H1 (cell line): ENCODE measurements at regions not wholly inside any gene's neighbourhood (a gene's known extent, or its start where the extent isn't known, plus 50 kb on each side); places are given as distances from the start of the nearest gene placed in this dataset.

Source experiments
- CTCF ChIA-PET: fragments of 300-600 bp; sonication (Branson Sonifier 250); formaldehyde crosslinking; loops from one replicate; lab custom pipeline; 2021; ENCODE audit not compliant: partially characterized antibody; lab: Charles Lee
- POLR2A ChIA-PET: fragments of 300-600 bp; sonication (Branson Sonifier 250); formaldehyde crosslinking; loops from one replicate; lab custom pipeline; 2021; ENCODE audit warnings: inconsistent platforms; ENCODE audit not compliant: partially characterized antibody; lab: Charles Lee
- DNase-seq, 2 experiments: peaks; one replicate each; pipeline versions ENCODE4 v3.0.0 to v3.0.0-alpha.2; 2010 to 2022; ENCODE audit warnings: low spot score in 2 of 2, low read depth in 1 of 2, mixed read lengths in 1 of 2
- FAIRE-seq: peaks from 2 replicates; lab custom pipeline; 2011; peaks lifted over from hg19 to GRCh38; lab: Jason Lieb, UNC
- H2AFZ ChIP-seq: 2 replicates; pipeline ENCODE4 v1.8.1; 2012; ENCODE audit warnings: low read length, inconsistent platforms
- H2AK5ac ChIP-seq: 2 replicates; pipeline ENCODE4 v1.6.1; 2013; ENCODE audit warnings: low read depth, low read length
- H2BK120ac ChIP-seq: replicated peaks from 2 replicates; pipeline ENCODE3; 2013; ENCODE audit warnings: low read depth, low read length, inconsistent platforms
- H2BK12ac ChIP-seq: 2 replicates; pipeline ENCODE4 v1.6.1; 2013; ENCODE audit warnings: low read depth, low read length
- H2BK15ac ChIP-seq: 2 replicates; pipeline ENCODE4 v1.6.1; 2013; ENCODE audit warnings: low read length
- H2BK20ac ChIP-seq: 2 replicates; pipeline ENCODE4 v1.6.1; 2013; ENCODE audit warnings: low read length
- H2BK5ac ChIP-seq: 2 replicates; pipeline ENCODE4 v1.6.1; 2013; ENCODE audit warnings: low read depth, low read length
- H3K14ac ChIP-seq: 2 replicates; pipeline ENCODE4 v1.6.1; 2013; ENCODE audit warnings: inconsistent platforms; ENCODE audit not compliant: insufficient read length
- H3K18ac ChIP-seq: 2 replicates; pipeline ENCODE4 v1.6.1; 2013; ENCODE audit warnings: low read length; ENCODE audit errors: extremely low read depth
- H3K23ac ChIP-seq: 2 replicates; pipeline ENCODE4 v1.6.1; 2013; ENCODE audit warnings: inconsistent platforms; ENCODE audit not compliant: insufficient read length
- H3K23me2 ChIP-seq: 2 replicates; pipeline ENCODE4 v1.6.1; 2013; ENCODE audit warnings: low read depth, low read length
- H3K27ac ChIP-seq: 2 replicates; pipeline ENCODE4 v1.6.1; 2011; ENCODE audit warnings: low read depth, low read length, inconsistent platforms
- H3K27me3 ChIP-seq, 4 experiments: replicated peaks in 1 of 4; 1 replicate in 1 of 4; 2 replicates in 3 of 4; pipeline versions ENCODE4 v1.6.1 to v1.8.1; 2011 to 2013; ENCODE audit warnings: low read length in 3 of 4, mild to moderate bottlenecking in 3 of 4, inconsistent platforms in 2 of 4, mixed read lengths in 2 of 4, moderate library complexity in 1 of 4; ENCODE audit not compliant: control insufficient read depth in 3 of 4, insufficient read depth in 3 of 4; ENCODE audit errors: extremely low read depth in 1 of 4
- H3K36me3 ChIP-seq, 4 experiments: 2 replicates each; pipeline versions ENCODE4 v1.6.1 to v1.8.1; 2011 to 2013; ENCODE audit warnings: mild to moderate bottlenecking in 4 of 4, low read length in 3 of 4, moderate library complexity in 2 of 4, control low read depth in 1 of 4, inconsistent platforms in 1 of 4; ENCODE audit not compliant: insufficient read depth in 4 of 4, control insufficient read depth in 2 of 4
- H3K4ac ChIP-seq: replicated peaks from 2 replicates; pipeline ENCODE3; 2013; ENCODE audit warnings: low read length, low read depth, mixed read lengths, inconsistent platforms; ENCODE audit not compliant: insufficient read length
- H3K4me1 ChIP-seq, 4 experiments: replicated peaks in 1 of 4; 1 replicate in 1 of 4; 2 replicates in 3 of 4; pipeline versions ENCODE4 v1.6.1 to v1.8.1; 2011 to 2013; ENCODE audit warnings: low read length in 3 of 4, inconsistent platforms in 2 of 4, mixed read lengths in 1 of 4; ENCODE audit not compliant: insufficient read depth in 4 of 4, control insufficient read depth in 3 of 4
- H3K4me2 ChIP-seq, 2 experiments: 2 replicates each; pipeline versions ENCODE4 v1.6.1 to v1.8.1; 2011 to 2013; ENCODE audit warnings: low read depth in 2 of 2, low read length in 2 of 2, control low read depth in 1 of 2, inconsistent platforms in 1 of 2, mild to moderate bottlenecking in 1 of 2; ENCODE audit not compliant: insufficient read depth in 1 of 2
- H3K4me3 ChIP-seq, 4 experiments: fragments of 200-600, 300-600 bp in 1 of 4; sonication (generic), shearing (Covaris generic), sonication (Bioruptor Twin) in 1 of 4; 2 replicates each; pipeline versions ENCODE4 v1.5.1 to v1.8.1; 2011 to 2016; ENCODE audit warnings: low read length in 4 of 4, low read depth in 3 of 4, control low read depth in 2 of 4, inconsistent platforms in 2 of 4, mild to moderate bottlenecking in 2 of 4, mixed read lengths in 1 of 4, moderate library complexity in 1 of 4; ENCODE audit not compliant: insufficient read depth in 2 of 4; ENCODE audit errors: extremely low read depth in 1 of 4
- H3K56ac ChIP-seq: replicated peaks from 2 replicates; pipeline ENCODE3; 2013; ENCODE audit warnings: low read depth, mild to moderate bottlenecking, mixed read lengths, low read length, inconsistent platforms; ENCODE audit not compliant: insufficient read length
- H3K79me1 ChIP-seq: 2 replicates; pipeline ENCODE4 v1.6.1; 2013; ENCODE audit warnings: low read depth, low read length, control low read depth
- H3K79me2 ChIP-seq, 2 experiments: 2 replicates each; pipeline versions ENCODE4 v1.6.1 to v1.8.1; 2012 to 2013; ENCODE audit warnings: low read length in 2 of 2, mild to moderate bottlenecking in 2 of 2, inconsistent platforms in 1 of 2; ENCODE audit not compliant: insufficient read depth in 2 of 2, control insufficient read depth in 1 of 2
- H3K9ac ChIP-seq, 4 experiments: replicated peaks in 1 of 4; 1 replicate in 1 of 4; 2 replicates in 3 of 4; pipeline versions ENCODE4 v1.6.1 to v1.8.1; 2011 to 2013; ENCODE audit warnings: low read depth in 3 of 4, low read length in 3 of 4, control low read depth in 2 of 4, mild to moderate bottlenecking in 2 of 4, moderate library complexity in 2 of 4, inconsistent platforms in 1 of 4; ENCODE audit errors: extremely low read depth in 1 of 4
- H3K9me3 ChIP-seq, 2 experiments: 2 replicates each; pipeline versions ENCODE4 v1.6.1 to v1.8.1; 2012 to 2013; ENCODE audit warnings: mild to moderate bottlenecking in 2 of 2, moderate library complexity in 2 of 2, control low read depth in 1 of 2, inconsistent platforms in 1 of 2, low read depth in 1 of 2, low read length in 1 of 2, mixed read lengths in 1 of 2; ENCODE audit not compliant: insufficient read depth in 2 of 2
- H4K20me1 ChIP-seq, 2 experiments: replicated peaks in 1 of 2; 2 replicates each; pipeline versions ENCODE3 to v1.8.1; 2011 to 2013; ENCODE audit warnings: inconsistent platforms in 2 of 2, low read length in 2 of 2, mild to moderate bottlenecking in 1 of 2; ENCODE audit not compliant: insufficient read depth in 2 of 2, control insufficient read depth in 1 of 2
- H4K5ac ChIP-seq: 2 replicates; pipeline ENCODE4 v1.6.1; 2013; ENCODE audit warnings: low read length, low read depth, mixed read lengths, inconsistent platforms; ENCODE audit not compliant: insufficient read length
- H4K8ac ChIP-seq: 2 replicates; pipeline ENCODE4 v1.8.0; 2013; ENCODE audit warnings: mild to moderate bottlenecking, moderate library complexity, low read length, inconsistent platforms; ENCODE audit not compliant: insufficient read depth; ENCODE audit errors: extremely low read depth
- H4K91ac ChIP-seq: replicated peaks from 2 replicates; pipeline ENCODE3; 2013; ENCODE audit warnings: low read length, mixed read lengths, inconsistent platforms; ENCODE audit not compliant: insufficient read length
- BACH1 ChIP-seq: IDR thresholded peaks from 2 replicates; pipeline ENCODE4 v1.6.1; 2012; ENCODE audit warnings: low read length, improper control_type of control experiment
- CBX5 ChIP-seq: fragments of 300-800, 300-1000 bp; sonication (generic); IDR thresholded peaks from 2 replicates; pipeline ENCODE4 v1.7.1; 2016; ENCODE audit warnings: antibody characterized with exemption, low read length, low read depth
- EGR1 ChIP-seq: IDR thresholded peaks from 2 replicates; pipeline ENCODE4 v1.6.1; 2011; ENCODE audit warnings: low read depth, low read length, borderline replicate concordance
- EZH2 ChIP-seq: fragments of 200-600 bp; sonication (generic); IDR thresholded peaks from 2 replicates; pipeline ENCODE4 v1.7.1; 2012; ENCODE audit warnings: low read depth, mild to moderate bottlenecking, moderate library complexity, low read length, inconsistent platforms; ENCODE audit not compliant: severe bottlenecking
- GTF2F1 ChIP-seq: IDR thresholded peaks from 2 replicates; pipeline ENCODE4 v1.6.1; 2012; ENCODE audit warnings: low read depth, low read length, improper control_type of control experiment, borderline replicate concordance
- HDAC6 ChIP-seq: IDR thresholded peaks from one replicate; pipeline ENCODE4 v1.7.1; 2012; ENCODE audit warnings: low read depth, mild to moderate bottlenecking, inconsistent platforms, low read length, moderate library complexity
- JUN ChIP-seq: IDR thresholded peaks from 2 replicates; pipeline ENCODE4 v1.6.1; 2011; ENCODE audit warnings: low read depth, mild to moderate bottlenecking, improper control_type of control experiment, low read length
- KDM4A ChIP-seq: IDR thresholded peaks from one replicate; pipeline ENCODE4 v1.7.1; 2012; ENCODE audit warnings: low read depth, mild to moderate bottlenecking, moderate library complexity, low read length, inconsistent platforms; ENCODE audit not compliant: severe bottlenecking
- POU5F1 ChIP-seq: IDR thresholded peaks from 2 replicates; pipeline ENCODE4 v1.6.1; 2011; ENCODE audit warnings: low read depth, mild to moderate bottlenecking, low read length, moderate library complexity
- SIRT6 ChIP-seq: IDR thresholded peaks from one replicate; pipeline ENCODE4 v1.7.1; 2012; ENCODE audit warnings: low read length, inconsistent platforms
- SRF ChIP-seq: IDR thresholded peaks from 2 replicates; pipeline ENCODE4 v1.6.1; 2011; ENCODE audit warnings: mild to moderate bottlenecking, low read depth, low read length, moderate library complexity
- WGBS, 2 experiments: shearing (Covaris generic) in 1 of 2; methylation state at CpG; one replicate each; pipeline versions ENCODE4 v1.1.6 to v1.1.7; 2013 to 2015; ENCODE audit warnings: low lambda C conversion rate in 2 of 2, mixed read lengths in 2 of 2, inconsistent platforms in 1 of 2, low coverage in 1 of 2, missing lambda C conversion rate in 1 of 2; ENCODE audit not compliant: insufficient replicate concordance in 2 of 2, insufficient coverage in 1 of 2, insufficient read length in 1 of 2; ENCODE audit errors: extremely low coverage in 1 of 2, missing lambda C conversion rate in 1 of 2; 5-methylcytosine and 5-hydroxymethylcytosine counted together
- TF ChIP-seq, protein P1 (sequence below): IDR thresholded peaks from 2 replicates; pipeline ENCODE4 v1.6.1; 2011; ENCODE audit warnings: low read length, improper control_type of control experiment
- TF ChIP-seq, protein P2 (sequence below): IDR thresholded peaks from 2 replicates; pipeline ENCODE4 v1.6.1; 2012; ENCODE audit warnings: inconsistent platforms

- Histone ChIP-seq H3K9me3 (0 out of 4 replicates have a peak, but pooled peaks cover 0 to 2% of the 10 kb centered on the region in 2 experiments), H2AK5ac (no peak overlapping the region), H3K36me3 (no peaks in the 10 kb centered on the region), H2BK12ac (no peak overlapping the region), H2BK15ac (no peak overlapping the region), H2BK5ac (no peak overlapping the region), H3K23ac (no peak overlapping the region), H4K20me1 (no peaks in the 10 kb centered on the region), H3K4me2 (no peak overlapping the region), H3K4ac (no peak overlapping the region), H4K91ac (no peak overlapping the region), H3K14ac (no peak overlapping the region), H3K79me2 (no peaks in the 10 kb centered on the region), H2BK20ac (no peak overlapping the region), H3K27me3 (no peaks in the 10 kb centered on the region), H2BK120ac (no peak overlapping the region), H4K8ac (no peak overlapping the region), H3K79me1 (no peaks in the 10 kb centered on the region), H3K9ac (no peak overlapping the region), H3K18ac (no peak overlapping the region), H4K5ac (no peak overlapping the region), H3K56ac (no peak overlapping the region), H2AFZ (no peak overlapping the region), H3K4me1 (no peaks in the 10 kb centered on the region), H3K4me3 (no peak overlapping the region), H3K27ac (no peak overlapping the region), H3K23me2 (no peaks in the 10 kb centered on the region)
- ChIA-PET POLR2A (no interaction called here), CTCF (interaction anchor here (0.6 kb wide), 1 partner anchor 1997 kb away, joined by 3 read pairs; no protein-coding TSS in a partner anchor)
- 97% methylated on average over 3 of the region's 3 CpGs; no CpG with 5 or more reads in 1 of the 2 experiments for WGBS, 2 experiments
- no peak for DNase-seq
- FAIRE-seq: no peak
- TF ChIP-seq KDM4A (no peak), GTF2F1 (no peak), CBX5 (no peak), SRF (no peak), HDAC6 (no peak), EGR1 (no peak), BACH1 (no peak), SIRT6 (no peak), EZH2 (no peak), JUN (no peak), POU5F1 (no peak)
- TF ChIP-seq, protein P1, sequence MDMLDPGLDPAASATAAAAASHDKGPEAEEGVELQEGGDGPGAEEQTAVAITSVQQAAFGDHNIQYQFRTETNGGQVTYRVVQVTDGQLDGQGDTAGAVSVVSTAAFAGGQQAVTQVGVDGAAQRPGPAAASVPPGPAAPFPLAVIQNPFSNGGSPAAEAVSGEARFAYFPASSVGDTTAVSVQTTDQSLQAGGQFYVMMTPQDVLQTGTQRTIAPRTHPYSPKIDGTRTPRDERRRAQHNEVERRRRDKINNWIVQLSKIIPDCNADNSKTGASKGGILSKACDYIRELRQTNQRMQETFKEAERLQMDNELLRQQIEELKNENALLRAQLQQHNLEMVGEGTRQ: no peak
- TF ChIP-seq, protein P2, sequence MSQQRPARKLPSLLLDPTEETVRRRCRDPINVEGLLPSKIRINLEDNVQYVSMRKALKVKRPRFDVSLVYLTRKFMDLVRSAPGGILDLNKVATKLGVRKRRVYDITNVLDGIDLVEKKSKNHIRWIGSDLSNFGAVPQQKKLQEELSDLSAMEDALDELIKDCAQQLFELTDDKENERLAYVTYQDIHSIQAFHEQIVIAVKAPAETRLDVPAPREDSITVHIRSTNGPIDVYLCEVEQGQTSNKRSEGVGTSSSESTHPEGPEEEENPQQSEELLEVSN: no peak
These were observed 1162.8 kb upstream of the PRKX start for GRCh38 chrX:4876268-4876667.
